A549 (cell line): ENCODE measurements at regions not wholly inside any gene's neighbourhood (a gene's known extent, or its start where the extent isn't known, plus 50 kb on each side); places are given as distances from the start of the nearest gene placed in this dataset.

ENCODE experiments used
- POLR2A ChIP-seq: IDR thresholded peaks from 2 replicates; pipeline ENCODE4 v1.6.1; 2012; ENCODE audit warnings: mild to moderate bottlenecking, low read length
- TF ChIP-seq, protein P1 (sequence below): fragments of 250-450 bp; sonication (Bioruptor Pico); IDR thresholded peaks from 2 replicates; pipeline ENCODE4 v1.5.0; 2020; ENCODE audit warnings: low read depth, mild to moderate bottlenecking, moderate library complexity
- TF ChIP-seq, protein P2 (sequence below): fragments of 150-350 bp; IDR thresholded peaks from 2 replicates; pipeline ENCODE4 v1.6.1; 2014; ENCODE audit warnings: low read depth, mild to moderate bottlenecking, low read length
- TF ChIP-seq, protein P3 (sequence below): fragments of >200 bp; sonication (Bioruptor Twin); formaldehyde crosslinking; IDR thresholded peaks from 3 replicates; pipeline ENCODE4 v1.5.1; 2016

DNA sequence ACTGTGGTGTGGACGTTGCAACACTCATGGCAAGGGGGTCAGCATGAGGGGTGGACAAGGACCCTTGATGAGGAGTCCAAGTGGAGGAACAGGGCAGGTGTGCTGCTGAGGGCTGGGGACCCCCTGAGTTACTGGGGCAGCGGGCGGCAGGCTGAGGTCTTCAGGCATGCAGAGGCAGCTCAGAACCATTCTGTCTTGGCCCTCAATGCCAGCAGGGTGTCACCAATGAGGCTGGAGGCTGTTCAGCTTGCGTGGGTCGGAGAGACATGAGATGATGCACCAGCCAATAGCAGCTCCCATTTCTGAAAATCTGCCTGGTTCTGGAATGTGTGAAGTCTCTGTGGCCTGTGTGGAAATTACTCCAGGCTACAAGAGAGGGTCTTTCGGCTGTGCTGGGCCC, 105.4 kb downstream of the INHBB start:
- TF ChIP-seq, protein P1, sequence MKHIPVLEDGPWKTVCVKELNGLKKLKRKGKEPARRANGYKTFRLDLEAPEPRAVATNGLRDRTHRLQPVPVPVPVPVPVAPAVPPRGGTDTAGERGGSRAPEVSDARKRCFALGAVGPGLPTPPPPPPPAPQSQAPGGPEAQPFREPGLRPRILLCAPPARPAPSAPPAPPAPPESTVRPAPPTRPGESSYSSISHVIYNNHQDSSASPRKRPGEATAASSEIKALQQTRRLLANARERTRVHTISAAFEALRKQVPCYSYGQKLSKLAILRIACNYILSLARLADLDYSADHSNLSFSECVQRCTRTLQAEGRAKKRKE (CRISPR knock-in tag) = no peak
- TF ChIP-seq, protein P2, sequence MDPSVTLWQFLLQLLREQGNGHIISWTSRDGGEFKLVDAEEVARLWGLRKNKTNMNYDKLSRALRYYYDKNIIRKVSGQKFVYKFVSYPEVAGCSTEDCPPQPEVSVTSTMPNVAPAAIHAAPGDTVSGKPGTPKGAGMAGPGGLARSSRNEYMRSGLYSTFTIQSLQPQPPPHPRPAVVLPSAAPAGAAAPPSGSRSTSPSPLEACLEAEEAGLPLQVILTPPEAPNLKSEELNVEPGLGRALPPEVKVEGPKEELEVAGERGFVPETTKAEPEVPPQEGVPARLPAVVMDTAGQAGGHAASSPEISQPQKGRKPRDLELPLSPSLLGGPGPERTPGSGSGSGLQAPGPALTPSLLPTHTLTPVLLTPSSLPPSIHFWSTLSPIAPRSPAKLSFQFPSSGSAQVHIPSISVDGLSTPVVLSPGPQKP = no peak
- TF ChIP-seq POLR2A = no peak
- TF ChIP-seq, protein P3, sequence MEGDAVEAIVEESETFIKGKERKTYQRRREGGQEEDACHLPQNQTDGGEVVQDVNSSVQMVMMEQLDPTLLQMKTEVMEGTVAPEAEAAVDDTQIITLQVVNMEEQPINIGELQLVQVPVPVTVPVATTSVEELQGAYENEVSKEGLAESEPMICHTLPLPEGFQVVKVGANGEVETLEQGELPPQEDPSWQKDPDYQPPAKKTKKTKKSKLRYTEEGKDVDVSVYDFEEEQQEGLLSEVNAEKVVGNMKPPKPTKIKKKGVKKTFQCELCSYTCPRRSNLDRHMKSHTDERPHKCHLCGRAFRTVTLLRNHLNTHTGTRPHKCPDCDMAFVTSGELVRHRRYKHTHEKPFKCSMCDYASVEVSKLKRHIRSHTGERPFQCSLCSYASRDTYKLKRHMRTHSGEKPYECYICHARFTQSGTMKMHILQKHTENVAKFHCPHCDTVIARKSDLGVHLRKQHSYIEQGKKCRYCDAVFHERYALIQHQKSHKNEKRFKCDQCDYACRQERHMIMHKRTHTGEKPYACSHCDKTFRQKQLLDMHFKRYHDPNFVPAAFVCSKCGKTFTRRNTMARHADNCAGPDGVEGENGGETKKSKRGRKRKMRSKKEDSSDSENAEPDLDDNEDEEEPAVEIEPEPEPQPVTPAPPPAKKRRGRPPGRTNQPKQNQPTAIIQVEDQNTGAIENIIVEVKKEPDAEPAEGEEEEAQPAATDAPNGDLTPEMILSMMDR = no peak
